Mucosa of descending colon (tissue), 3 donors: ENCODE measurements at regions not wholly inside any gene's neighbourhood (a gene's known extent, or its start where the extent isn't known, plus 50 kb on each side); places are given as distances from the start of the nearest gene placed in this dataset.

ENCODE experiments used
- ATAC-seq: fragments of 200-7000 bp; cut with Tn5 transposase; one replicate; pipeline ENCODE4 v1.9.1; 2020; ENCODE audit warnings: mild to moderate bottlenecking, moderate library complexity
- DNase-seq, 3 donors: peaks; one replicate each; pipeline ENCODE4 v3.0.0-alpha.2; 2020
- H3K36me3 ChIP-seq: fragments of 200-600 bp; one replicate; pipeline ENCODE4 v1.8.0; 2021; ENCODE audit warnings: low read depth, mild to moderate bottlenecking
- H3K4me1 ChIP-seq: fragments of 200-600 bp; one replicate; pipeline ENCODE4 v1.8.0; 2021; ENCODE audit warnings: low read depth, mild to moderate bottlenecking
- H3K4me3 ChIP-seq: fragments of 200-600 bp; one replicate; pipeline ENCODE4 v1.8.0; 2021; ENCODE audit warnings: mild to moderate bottlenecking
- H3K9me3 ChIP-seq: fragments of 200-600 bp; one replicate; pipeline ENCODE4 v1.8.0; 2021; ENCODE audit warnings: mild to moderate bottlenecking
- intact Hi-C, 2 donors: fragments of 100-400 bp; cut with DNase I in 1 of 2; cut with micrococcal nuclease in 1 of 2; formaldehyde crosslinking; loops; one replicate each; pipeline versions ENCODE4 v1.11.0 to v1.11.1; 2022; cut with DNase I, micrococcal nuclease
- TF ChIP-seq, protein P1 (sequence below): fragments of 200-600 bp; IDR thresholded peaks from one replicate; pipeline ENCODE4 v1.8.0; 2022; ENCODE audit warnings: antibody characterized with exemption, mild to moderate bottlenecking
- donor health status: DM: no; HTN: no; CAD: no; lungs with moderate emphysema.
- donor health status: DM: no; HTN: no; CAD: no.
- donor health status: DM: no; HTN: yes; CAD: no.

DNA sequence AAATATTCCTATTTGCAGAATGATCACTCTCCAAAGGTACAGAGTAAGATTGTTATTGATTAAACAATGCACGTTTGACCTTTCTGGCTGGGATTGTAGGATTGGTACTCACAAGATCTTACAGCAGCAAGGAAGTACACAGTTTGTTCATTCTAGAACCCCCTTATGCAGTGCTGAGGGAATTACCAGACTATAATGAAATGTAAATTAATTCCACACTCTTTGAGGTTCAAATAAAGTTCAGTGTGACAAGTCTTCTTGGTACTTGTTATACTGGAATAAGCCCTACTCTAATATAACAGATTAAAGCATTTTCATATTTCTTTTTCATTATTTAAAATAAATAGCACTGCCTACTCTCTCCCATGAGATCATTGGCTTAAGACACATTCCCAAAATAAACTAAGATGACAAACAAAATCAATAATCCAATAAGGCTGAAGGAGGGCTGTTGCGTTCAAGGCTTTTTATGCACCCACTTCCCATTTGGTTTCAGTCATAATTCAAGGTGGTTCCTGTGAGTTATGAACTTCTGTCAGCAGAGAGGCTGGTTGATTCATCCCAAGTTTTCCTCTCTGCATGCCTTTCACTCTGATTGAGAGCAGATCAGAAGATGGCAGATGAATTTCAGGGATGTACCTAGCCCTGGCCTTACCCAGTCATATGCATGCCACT lies 881.5 kb downstream of the C6orf118 start:
- Histone ChIP-seq H3K9me3 (peaks cover 35% of the 10 kb centered on the region), H3K4me3 (no peak overlapping the region), H3K4me1 (no peaks in the 10 kb centered on the region), H3K36me3 (no peaks in the 10 kb centered on the region)
- TF ChIP-seq, protein P1, sequence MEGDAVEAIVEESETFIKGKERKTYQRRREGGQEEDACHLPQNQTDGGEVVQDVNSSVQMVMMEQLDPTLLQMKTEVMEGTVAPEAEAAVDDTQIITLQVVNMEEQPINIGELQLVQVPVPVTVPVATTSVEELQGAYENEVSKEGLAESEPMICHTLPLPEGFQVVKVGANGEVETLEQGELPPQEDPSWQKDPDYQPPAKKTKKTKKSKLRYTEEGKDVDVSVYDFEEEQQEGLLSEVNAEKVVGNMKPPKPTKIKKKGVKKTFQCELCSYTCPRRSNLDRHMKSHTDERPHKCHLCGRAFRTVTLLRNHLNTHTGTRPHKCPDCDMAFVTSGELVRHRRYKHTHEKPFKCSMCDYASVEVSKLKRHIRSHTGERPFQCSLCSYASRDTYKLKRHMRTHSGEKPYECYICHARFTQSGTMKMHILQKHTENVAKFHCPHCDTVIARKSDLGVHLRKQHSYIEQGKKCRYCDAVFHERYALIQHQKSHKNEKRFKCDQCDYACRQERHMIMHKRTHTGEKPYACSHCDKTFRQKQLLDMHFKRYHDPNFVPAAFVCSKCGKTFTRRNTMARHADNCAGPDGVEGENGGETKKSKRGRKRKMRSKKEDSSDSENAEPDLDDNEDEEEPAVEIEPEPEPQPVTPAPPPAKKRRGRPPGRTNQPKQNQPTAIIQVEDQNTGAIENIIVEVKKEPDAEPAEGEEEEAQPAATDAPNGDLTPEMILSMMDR = no peak
- intact Hi-C loops = no loop called here
- ATAC-seq = no peak
- DNase-seq = no peak

DNA sequence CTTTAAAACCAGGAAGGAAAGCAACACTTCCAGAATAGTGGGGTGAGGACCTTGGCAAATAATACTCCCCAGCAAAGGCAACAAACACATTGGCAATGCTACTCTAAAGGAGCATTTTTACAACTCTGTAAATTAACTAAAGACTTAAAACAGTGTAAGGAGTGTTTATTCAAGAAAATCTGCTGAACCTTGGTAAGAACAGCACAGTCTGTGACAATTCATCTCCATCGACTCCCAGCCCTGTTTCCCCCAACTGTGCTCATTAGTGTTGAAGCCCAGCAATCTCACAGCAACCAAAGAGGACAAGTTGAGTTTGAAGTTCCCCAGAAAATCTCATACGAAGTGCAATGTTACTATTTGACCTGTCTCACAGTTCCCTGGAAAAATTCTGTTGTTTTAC lies 884.9 kb downstream of the C6orf118 start:
- peaks cover 45% of the 10 kb centered on the region for H3K9me3 ChIP-seq
- ATAC-seq = no peak
- H3K4me1 ChIP-seq = no peaks in the 10 kb centered on the region
- intact Hi-C loops = no loop called here
- DNase-seq = no peak
- TF ChIP-seq, protein P1 = no peak
- no peaks in the 10 kb centered on the region for H3K36me3 ChIP-seq
- H3K4me3 ChIP-seq = no peak overlapping the region

DNA sequence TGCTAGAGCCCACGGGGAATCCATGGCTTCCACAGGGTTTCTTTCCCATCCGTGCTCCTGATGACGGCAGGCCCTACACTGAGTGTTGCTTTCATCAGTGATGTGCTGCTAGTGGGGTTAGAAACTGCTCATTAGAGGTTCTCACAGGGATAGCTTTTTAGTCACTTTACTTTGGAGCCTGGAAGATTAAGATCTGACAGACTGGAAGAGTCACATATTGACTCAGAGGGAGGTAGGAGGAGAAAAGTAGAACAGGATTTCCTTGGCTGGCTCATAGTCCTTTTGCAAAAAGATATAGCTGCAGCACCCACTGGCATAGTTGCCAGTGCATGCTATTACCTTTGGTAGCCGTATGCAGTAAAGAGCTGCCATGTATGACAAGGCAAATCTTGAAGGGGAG lies 890.3 kb downstream of the C6orf118 start:
- no peak for DNase-seq
- Histone ChIP-seq H3K9me3 (peaks cover 56% of the 10 kb centered on the region), H3K4me3 (no peak overlapping the region), H3K4me1 (no peaks in the 10 kb centered on the region), H3K36me3 (no peaks in the 10 kb centered on the region)
- ATAC-seq = no peak
- intact Hi-C loops = no loop called here
- TF ChIP-seq, protein P1 = no peak

DNA sequence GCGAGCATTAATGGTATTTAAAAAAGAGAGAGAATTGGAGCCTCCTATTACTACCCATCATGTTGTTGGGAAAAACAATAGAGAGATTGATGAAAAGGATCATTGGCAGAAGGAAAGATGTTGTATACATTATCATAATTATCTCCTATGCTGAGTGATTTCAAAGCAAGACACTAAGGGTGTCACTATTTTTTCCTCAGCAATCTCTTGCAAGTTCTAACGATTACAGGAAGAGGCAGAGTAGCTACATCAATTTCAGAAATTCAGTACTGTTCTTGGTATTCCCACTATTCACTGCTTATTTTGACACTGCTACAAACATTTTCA lies 891.2 kb downstream of the C6orf118 start:
- Histone ChIP-seq H3K9me3 (peaks cover 56% of the 10 kb centered on the region), H3K4me3 (no peak overlapping the region), H3K4me1 (no peaks in the 10 kb centered on the region), H3K36me3 (no peaks in the 10 kb centered on the region)
- ATAC-seq (no peak), DNase-seq (no peak)
- TF ChIP-seq, protein P1 = no peak
- intact Hi-C loops = no loop called here

DNA sequence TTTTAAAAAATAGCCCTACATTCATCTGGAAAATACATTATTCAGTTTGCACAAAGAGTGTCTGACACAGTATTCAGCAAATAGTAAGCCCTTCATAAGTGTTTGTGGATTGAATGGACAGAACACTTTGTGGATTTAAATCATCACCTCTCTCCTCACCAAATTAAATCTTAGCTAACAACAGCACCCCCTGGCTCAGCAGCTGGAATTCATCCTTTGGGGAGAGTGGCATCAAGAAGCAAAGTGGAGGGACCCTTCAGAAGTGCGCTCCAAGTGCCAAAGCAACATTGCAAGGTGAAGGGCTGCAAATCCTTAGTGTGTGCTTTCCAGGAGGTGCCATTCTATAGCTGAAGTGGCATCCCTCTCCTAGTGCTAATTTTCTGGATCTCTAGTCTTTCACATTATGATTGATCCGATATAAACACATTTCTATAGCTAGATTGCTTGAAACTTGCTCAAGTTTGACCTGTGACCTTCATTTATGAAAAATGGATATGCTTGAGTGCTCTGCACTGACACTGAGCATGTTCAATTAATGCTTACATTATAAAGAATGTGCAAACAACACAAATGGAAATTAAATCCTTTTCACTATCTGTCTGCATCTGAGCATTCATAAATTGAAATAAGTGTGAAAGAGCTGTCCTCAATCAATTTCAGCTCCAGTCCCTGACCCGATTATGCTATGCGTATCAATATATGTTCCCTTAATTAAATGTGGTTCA lies 891.7 kb downstream of the C6orf118 start:
- peaks cover 52% of the 10 kb centered on the region for H3K9me3 ChIP-seq
- TF ChIP-seq, protein P1 = no peak
- DNase-seq (no peak), ATAC-seq (no peak)
- no peak overlapping the region for H3K4me3 ChIP-seq
- H3K4me1 ChIP-seq = no peaks in the 10 kb centered on the region
- no peaks in the 10 kb centered on the region for H3K36me3 ChIP-seq
- intact Hi-C loops = no loop called here
